ENCODE measurements at regions not wholly inside any gene's neighbourhood (a gene's known extent, or its start where the extent isn't known, plus 50 kb on each side); places are given as distances from the start of the nearest gene placed in this dataset.

DNA sequence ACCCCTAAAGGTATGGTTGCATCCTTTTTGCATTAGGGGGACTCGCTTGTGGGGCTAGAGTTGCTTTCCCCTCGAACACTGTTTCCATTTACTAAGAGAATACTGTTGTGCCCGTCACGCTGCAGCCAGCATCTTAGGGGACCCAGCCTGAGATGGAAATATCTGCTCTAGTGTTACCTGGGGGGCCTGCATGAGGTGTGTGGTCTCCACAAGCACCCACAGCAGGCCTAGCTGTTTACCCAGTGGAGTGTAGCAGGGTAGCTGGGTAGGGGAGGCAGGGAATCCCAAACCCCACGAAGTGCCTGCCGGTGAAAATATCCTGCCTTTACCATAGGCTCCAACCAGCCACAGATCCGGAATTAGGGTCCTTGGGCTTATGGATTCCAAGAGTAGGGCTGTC, 303.6 kb downstream of the PTPRU start:
- no peak overlapping the region for H3K27ac ChIP-seq (ENCODE audit: low read length)
- no peaks in the 10 kb centered on the region for H3K27me3 ChIP-seq (ENCODE audit: control insufficient read depth, insufficient read depth, low read length)
- H3K9me3 ChIP-seq (ENCODE audit: control insufficient read depth, insufficient read depth, low read length), result no peaks in the 10 kb centered on the region
- no CpG with 5 or more reads among the region's 7 CpGs for WGBS (ENCODE audit: insufficient coverage, insufficient read length)
- H3K4me1 ChIP-seq (ENCODE audit: control insufficient read depth, insufficient read depth, low read length), result no peaks in the 10 kb centered on the region
- no peaks in the 10 kb centered on the region for H3K36me3 ChIP-seq (ENCODE audit: control insufficient read depth, insufficient read depth, low read length)
- no peak for DNase-seq (ENCODE audit: low read depth, low spot score)
- no peak overlapping the region for H3K4me3 ChIP-seq (ENCODE audit: low read length)

DNA sequence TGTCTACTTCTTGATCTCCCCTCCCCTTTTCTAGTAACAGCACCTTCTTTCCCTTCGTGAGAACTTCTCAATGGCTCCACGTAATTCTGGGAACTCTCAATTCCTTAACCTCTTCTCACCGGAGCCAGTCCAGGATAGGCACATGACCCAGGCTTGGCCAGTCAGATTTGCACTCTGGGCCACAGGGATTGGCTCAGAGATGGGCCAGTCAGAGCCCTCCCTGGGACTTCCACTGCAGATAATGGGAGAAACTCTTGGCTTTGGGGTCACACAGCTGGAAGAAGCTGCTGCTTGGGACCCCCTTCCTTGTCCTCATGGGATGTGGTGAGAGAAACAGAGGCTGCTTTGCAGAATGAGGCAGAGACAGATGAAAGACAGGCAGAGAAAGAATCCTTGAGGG, 302.3 kb downstream of the PTPRU start:
- WGBS (ENCODE audit: insufficient coverage, insufficient read length), result no CpG with 5 or more reads among the region's 3 CpGs
- no peak for DNase-seq (ENCODE audit: low read depth, low spot score)
- Histone ChIP-seq H3K27me3 (ENCODE audit: control insufficient read depth, insufficient read depth, low read length) (no peaks in the 10 kb centered on the region), H3K4me1 (ENCODE audit: control insufficient read depth, insufficient read depth, low read length) (no peaks in the 10 kb centered on the region), H3K27ac (ENCODE audit: low read length) (no peak overlapping the region), H3K4me3 (ENCODE audit: low read length) (no peak overlapping the region), H3K9me3 (ENCODE audit: control insufficient read depth, insufficient read depth, low read length) (no peaks in the 10 kb centered on the region), H3K36me3 (ENCODE audit: control insufficient read depth, insufficient read depth, low read length) (no peaks in the 10 kb centered on the region)

DNA sequence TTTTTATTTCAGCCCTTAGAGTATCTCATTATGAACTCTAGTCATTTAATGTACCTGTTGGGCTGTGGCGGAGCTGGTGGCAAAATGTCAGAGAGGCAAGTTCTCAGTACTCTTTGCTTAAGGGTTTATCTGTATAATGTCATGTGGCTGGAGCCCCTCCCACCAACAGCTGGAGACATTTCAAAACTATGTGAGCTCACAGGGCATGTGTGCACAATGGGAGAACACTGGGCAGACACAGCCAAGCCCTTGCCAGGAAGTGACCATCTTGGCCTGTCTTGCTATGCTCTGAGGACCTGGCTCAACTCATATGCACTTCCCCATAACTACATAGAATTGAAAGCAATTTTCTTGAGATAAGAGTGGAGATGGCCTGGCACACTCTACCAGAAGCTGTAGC, 296.4 kb downstream of the PTPRU start:
- Histone ChIP-seq H3K4me3 (ENCODE audit: low read length) (no peak overlapping the region), H3K27me3 (ENCODE audit: control insufficient read depth, insufficient read depth, low read length) (no peaks in the 10 kb centered on the region), H3K36me3 (ENCODE audit: control insufficient read depth, insufficient read depth, low read length) (no peaks in the 10 kb centered on the region), H3K4me1 (ENCODE audit: control insufficient read depth, insufficient read depth, low read length) (no peaks in the 10 kb centered on the region), H3K27ac (ENCODE audit: low read length) (no peak overlapping the region), H3K9me3 (ENCODE audit: control insufficient read depth, insufficient read depth, low read length) (no peaks in the 10 kb centered on the region; the same call in 1 of the 2 replicates)
- no peak for DNase-seq (ENCODE audit: low read depth, low spot score)
- no CpG with 5 or more reads among the region's 1 CpG for WGBS (ENCODE audit: insufficient coverage, insufficient read length)

DNA sequence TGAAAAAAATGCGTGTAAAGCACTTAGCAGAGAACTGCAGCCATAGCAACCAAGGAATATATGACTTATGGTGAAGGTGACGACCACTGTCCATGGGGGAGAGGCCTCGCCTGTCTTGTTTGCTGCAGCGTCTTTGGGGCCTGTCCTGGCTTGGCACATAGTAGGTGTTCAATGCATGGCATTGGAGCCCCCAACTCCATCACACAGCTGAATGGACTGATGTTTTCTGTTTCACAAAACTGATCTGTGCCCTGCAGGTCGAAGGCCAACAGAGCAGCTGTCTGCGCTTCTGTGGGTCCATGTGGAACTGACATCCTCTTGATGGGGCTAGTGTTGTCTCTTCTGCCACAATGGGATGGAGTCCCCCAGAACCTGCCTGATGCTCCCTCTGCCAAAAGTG, 296.0 kb downstream of the PTPRU start:
- Histone ChIP-seq H3K27me3 (ENCODE audit: control insufficient read depth, insufficient read depth, low read length) (no peaks in the 10 kb centered on the region), H3K4me3 (ENCODE audit: low read length) (no peak overlapping the region), H3K27ac (ENCODE audit: low read length) (no peak overlapping the region), H3K9me3 (ENCODE audit: control insufficient read depth, insufficient read depth, low read length) (no peaks in the 10 kb centered on the region; the same call in 1 of the 2 replicates), H3K4me1 (ENCODE audit: control insufficient read depth, insufficient read depth, low read length) (no peaks in the 10 kb centered on the region), H3K36me3 (ENCODE audit: control insufficient read depth, insufficient read depth, low read length) (no peaks in the 10 kb centered on the region)
- WGBS (ENCODE audit: insufficient coverage, insufficient read length), result no CpG with 5 or more reads among the region's 6 CpGs
- DNase-seq (ENCODE audit: low read depth, low spot score), result no peak

DNA sequence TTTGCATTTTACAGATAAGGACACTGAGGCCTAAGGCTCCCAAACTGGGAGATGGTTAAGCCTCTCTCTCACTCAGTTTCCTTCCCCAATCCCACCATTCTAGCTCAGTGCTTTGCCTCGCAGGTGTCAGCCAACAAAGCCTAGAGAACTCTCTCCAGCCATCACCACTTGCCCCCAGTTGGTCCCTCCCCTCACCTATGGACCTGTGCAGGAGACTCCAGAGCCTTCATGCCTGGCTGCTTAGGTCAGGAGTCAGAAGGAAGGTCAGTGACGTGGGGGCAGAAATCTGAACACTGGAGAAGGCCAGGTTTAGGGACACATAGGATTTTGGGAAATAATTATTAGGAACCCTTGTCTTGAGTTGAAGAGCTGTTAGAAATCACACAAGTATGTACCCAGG, 295.3 kb downstream of the PTPRU start:
- Histone ChIP-seq H3K36me3 (ENCODE audit: control insufficient read depth, insufficient read depth, low read length) (no peaks in the 10 kb centered on the region), H3K27me3 (ENCODE audit: control insufficient read depth, insufficient read depth, low read length) (no peaks in the 10 kb centered on the region), H3K4me1 (ENCODE audit: control insufficient read depth, insufficient read depth, low read length) (no peaks in the 10 kb centered on the region), H3K4me3 (ENCODE audit: low read length) (no peak overlapping the region), H3K9me3 (ENCODE audit: control insufficient read depth, insufficient read depth, low read length) (no peaks in the 10 kb centered on the region; the same call in 1 of the 2 replicates), H3K27ac (ENCODE audit: low read length) (no peak overlapping the region)
- DNase-seq (ENCODE audit: low read depth, low spot score), result no peak
- no CpG with 5 or more reads among the region's 2 CpGs for WGBS (ENCODE audit: insufficient coverage, insufficient read length)

DNA sequence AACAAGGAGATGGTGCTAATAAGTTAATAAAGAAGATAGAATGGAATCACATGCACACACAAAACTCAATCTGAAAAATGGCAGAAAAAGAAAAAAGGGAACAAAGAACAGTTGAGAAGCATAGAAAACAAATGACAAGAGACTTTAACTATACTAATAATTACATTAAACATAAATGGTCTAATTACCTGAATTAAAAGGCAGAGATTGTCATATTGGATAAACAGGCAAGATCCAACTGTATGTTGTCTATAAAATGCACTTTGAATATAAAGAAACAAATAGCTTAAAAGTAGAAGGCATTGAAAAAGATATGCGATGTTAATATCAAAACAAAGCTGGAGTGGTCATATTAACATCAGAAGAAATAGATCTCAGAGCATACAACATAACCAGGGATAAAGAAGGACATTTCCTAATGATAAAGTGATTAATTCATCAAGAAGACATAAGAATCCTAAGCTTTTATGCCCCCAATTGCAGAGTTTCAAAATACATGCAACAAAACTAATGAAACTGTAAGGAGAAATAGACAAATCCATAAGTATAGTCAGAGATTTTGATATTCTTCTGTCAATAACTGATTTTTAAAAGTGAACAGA, 293.5 kb downstream of the PTPRU start:
- no CpG with 5 or more reads among the region's 1 CpG for WGBS (ENCODE audit: insufficient coverage, insufficient read length)
- Histone ChIP-seq H3K9me3 (ENCODE audit: control insufficient read depth, insufficient read depth, low read length) (no peaks in the 10 kb centered on the region; the same call in 1 of the 2 replicates), H3K4me3 (ENCODE audit: low read length) (no peak overlapping the region), H3K27ac (ENCODE audit: low read length) (no peak overlapping the region), H3K4me1 (ENCODE audit: control insufficient read depth, insufficient read depth, low read length) (no peaks in the 10 kb centered on the region), H3K27me3 (ENCODE audit: control insufficient read depth, insufficient read depth, low read length) (no peaks in the 10 kb centered on the region), H3K36me3 (ENCODE audit: control insufficient read depth, insufficient read depth, low read length) (no peaks in the 10 kb centered on the region)
- DNase-seq (ENCODE audit: low read depth, low spot score), result no peak

DNA sequence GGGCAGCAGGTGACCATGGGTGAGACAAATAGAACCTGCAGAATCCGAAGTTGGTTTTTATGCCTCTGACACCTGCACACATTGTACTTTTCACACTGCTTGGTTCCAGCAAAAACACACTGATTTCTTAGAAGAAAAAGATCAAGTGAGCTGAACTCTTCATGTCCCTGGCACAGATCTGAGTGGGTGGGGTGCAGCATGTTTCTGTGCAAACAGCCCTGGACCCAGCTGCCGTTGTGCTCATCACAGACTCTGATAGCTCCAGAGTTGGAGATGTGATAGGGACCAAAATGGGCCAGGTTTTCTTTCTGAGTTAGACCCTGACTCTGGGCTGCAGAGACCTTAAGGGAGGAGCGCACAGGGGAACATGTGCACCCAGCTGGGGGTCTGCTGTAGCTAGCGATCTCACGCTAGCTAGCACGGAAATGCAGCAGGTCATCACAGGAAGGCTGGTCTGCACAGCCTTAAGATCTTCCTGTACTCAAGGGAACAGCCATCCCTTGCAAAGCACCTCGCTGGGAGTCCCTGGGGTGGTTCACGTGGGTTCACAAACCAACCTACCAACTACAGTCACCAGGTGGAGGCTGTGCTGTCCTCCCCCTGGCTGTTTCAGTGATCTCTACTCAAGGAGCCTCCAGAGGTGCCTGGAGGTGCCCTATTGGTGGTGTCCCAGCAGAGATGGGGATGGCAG, 291.1 kb downstream of the PTPRU start:
- no peak for DNase-seq (ENCODE audit: low read depth, low spot score)

DNA sequence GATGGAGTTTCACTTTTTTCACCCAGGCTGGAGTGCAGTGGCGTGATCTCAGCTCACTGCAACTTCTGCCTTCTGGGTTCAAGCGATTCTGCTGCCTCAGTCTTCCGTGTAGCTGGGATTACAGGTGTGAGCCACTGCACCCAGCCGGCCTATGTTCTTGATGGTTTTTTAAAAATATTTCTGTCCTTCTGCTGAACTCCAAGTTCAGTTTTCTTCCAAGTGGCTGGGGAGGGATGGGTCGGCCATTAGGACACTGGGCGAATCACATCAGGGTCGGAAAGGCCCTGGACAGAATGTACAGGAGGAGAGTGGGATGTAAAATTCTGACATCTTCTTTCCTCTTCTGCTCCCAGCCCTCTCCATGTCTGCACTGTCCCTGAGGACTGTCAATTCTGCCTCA, 289.6 kb downstream of the PTPRU start:
- Histone ChIP-seq H3K4me3 (ENCODE audit: low read length) (no peak overlapping the region), H3K27me3 (ENCODE audit: control insufficient read depth, insufficient read depth, low read length) (no peaks in the 10 kb centered on the region), H3K27ac (ENCODE audit: low read length) (no peak overlapping the region), H3K9me3 (ENCODE audit: control insufficient read depth, insufficient read depth, low read length) (no peaks in the 10 kb centered on the region), H3K36me3 (ENCODE audit: control insufficient read depth, insufficient read depth, low read length) (no peaks in the 10 kb centered on the region), H3K4me1 (ENCODE audit: control insufficient read depth, insufficient read depth, low read length) (peaks cover 2% of the 10 kb centered on the region; the same call in 1 of the 2 replicates)
- no CpG with 5 or more reads among the region's 7 CpGs for WGBS (ENCODE audit: insufficient coverage, insufficient read length)
- no peak for DNase-seq (ENCODE audit: low read depth, low spot score)

More for the DNA sequence above, 291.1 kb downstream of the PTPRU start:
- Histone ChIP-seq H3K27me3 (ENCODE audit: control insufficient read depth, insufficient read depth, low read length) (no peaks in the 10 kb centered on the region), H3K4me1 (ENCODE audit: control insufficient read depth, insufficient read depth, low read length) (peaks cover 2% of the 10 kb centered on the region; the same call in 1 of the 2 replicates), H3K36me3 (ENCODE audit: control insufficient read depth, insufficient read depth, low read length) (no peaks in the 10 kb centered on the region), H3K9me3 (ENCODE audit: control insufficient read depth, insufficient read depth, low read length) (no peaks in the 10 kb centered on the region; the same call in 1 of the 2 replicates), H3K4me3 (ENCODE audit: low read length) (no peak overlapping the region), H3K27ac (ENCODE audit: low read length) (no peak overlapping the region)
- no CpG with 5 or more reads among the region's 8 CpGs for WGBS (ENCODE audit: insufficient coverage, insufficient read length)

DNA sequence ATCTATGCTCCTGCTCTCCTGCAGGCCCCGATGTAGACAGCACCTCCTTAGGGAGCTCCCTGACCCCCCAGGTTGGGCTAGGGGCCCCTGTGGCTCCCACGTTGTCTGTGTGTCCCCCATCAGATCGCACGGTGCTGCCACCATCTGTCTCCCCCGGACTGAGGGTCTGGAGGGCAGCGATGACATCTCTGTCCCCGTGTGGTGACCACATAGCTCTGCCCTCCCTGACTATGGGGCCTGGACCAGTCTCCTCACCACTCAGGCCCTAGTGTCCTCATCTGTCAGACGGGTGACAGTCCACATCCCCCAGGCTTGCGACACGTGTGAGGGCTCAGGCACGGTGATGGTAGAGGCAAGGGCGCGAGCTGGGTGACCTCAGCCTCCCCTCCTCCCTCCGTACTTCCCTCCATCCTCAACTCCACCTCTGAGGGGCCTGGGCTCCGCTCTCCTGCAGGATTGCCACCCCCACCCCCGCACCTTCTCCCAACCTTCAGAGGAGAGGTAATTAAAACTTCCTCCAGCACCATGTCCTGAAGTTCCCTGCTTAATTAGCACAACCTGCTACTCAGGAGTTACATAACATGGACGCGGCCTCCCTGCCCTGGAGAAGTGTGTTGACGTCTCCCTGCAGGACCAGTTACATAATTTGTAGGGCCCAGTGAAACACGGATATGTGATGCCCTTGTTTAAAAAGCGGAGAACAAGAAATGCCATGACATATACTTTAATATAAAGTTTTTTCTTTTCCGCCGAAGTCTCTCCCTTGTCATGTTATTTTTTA, 288.2 kb downstream of the PTPRU start:
- Histone ChIP-seq H3K9me3 (ENCODE audit: control insufficient read depth, insufficient read depth, low read length) (no peaks in the 10 kb centered on the region), H3K4me1 (ENCODE audit: control insufficient read depth, insufficient read depth, low read length) (peaks cover 2% of the 10 kb centered on the region; the same call in 1 of the 2 replicates)
- no CpG with 5 or more reads among the region's 23 CpGs for WGBS (ENCODE audit: insufficient coverage, insufficient read length)

DNA sequence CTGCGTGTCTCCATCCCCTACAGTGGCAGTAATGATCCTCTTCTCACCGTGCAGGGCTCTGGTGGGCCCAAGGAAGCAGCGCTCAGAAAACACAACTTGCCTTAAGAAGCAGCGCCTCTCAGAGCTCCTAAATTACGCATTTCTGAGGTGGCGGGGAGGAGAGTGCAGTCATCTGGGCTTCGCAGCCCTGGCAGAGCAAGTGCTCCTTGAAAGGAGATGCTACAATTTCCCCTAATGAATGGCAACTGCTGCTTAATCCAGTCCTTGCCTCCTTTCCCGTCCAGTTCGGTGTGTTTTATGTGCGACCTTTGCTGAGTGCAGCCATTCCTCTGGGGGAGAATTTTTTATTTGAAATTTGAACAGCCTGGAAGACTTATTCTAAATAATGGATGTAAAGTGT, 287.3 kb downstream of the PTPRU start:
- H3K36me3 ChIP-seq (ENCODE audit: control insufficient read depth, insufficient read depth, low read length), result no peaks in the 10 kb centered on the region
- WGBS (ENCODE audit: insufficient coverage, insufficient read length), result no CpG with 5 or more reads among the region's 10 CpGs
- no peaks in the 10 kb centered on the region for H3K27me3 ChIP-seq (ENCODE audit: control insufficient read depth, insufficient read depth, low read length)

More for the DNA sequence above, 288.2 kb downstream of the PTPRU start:
- Histone ChIP-seq H3K4me3 (ENCODE audit: low read length) (no peak overlapping the region), H3K27ac (ENCODE audit: low read length) (no peak overlapping the region), H3K27me3 (ENCODE audit: control insufficient read depth, insufficient read depth, low read length) (no peaks in the 10 kb centered on the region), H3K36me3 (ENCODE audit: control insufficient read depth, insufficient read depth, low read length) (no peaks in the 10 kb centered on the region)
- DNase-seq (ENCODE audit: low read depth, low spot score), result no peak

More for the DNA sequence above, 287.3 kb downstream of the PTPRU start:
- DNase-seq (ENCODE audit: low read depth, low spot score), result no peak
- Histone ChIP-seq H3K4me3 (ENCODE audit: low read length) (no peak overlapping the region), H3K9me3 (ENCODE audit: control insufficient read depth, insufficient read depth, low read length) (no peaks in the 10 kb centered on the region), H3K27ac (ENCODE audit: low read length) (no peak overlapping the region), H3K4me1 (ENCODE audit: control insufficient read depth, insufficient read depth, low read length) (peaks cover 2% of the 10 kb centered on the region; the same call in 1 of the 2 replicates)
